ENCODE measurements at regions not wholly inside any gene's neighbourhood (a gene's known extent, or its start where the extent isn't known, plus 50 kb on each side); places are given as distances from the start of the nearest gene placed in this dataset.

- H3K27ac ChIP-seq: no peak overlapping the region
- ATAC-seq (no peak), DNase-seq (no peak)
- H3K4me1 ChIP-seq: no peaks in the 10 kb centered on the region
- intact Hi-C loops (cut with DNase I): no loop called here
- H3K27me3 ChIP-seq: no peaks in the 10 kb centered on the region
- TF ChIP-seq CTCF (IDR thresholded peaks at IDR 0.05): no peak
- no peak overlapping the region for H3K4me3 ChIP-seq
- no peaks in the 10 kb centered on the region for H3K36me3 ChIP-seq
- H3K9me3 ChIP-seq: peaks cover 0 to 19% of the 10 kb centered on the region in 2 donors
Measured at GRCh38 chr10:23725548-23725947, 286.7 kb downstream of the OTUD1 start.

GRCh38 chr10:23742368-23742767 is 303.5 kb downstream of the OTUD1 start:
- TF ChIP-seq CTCF (IDR thresholded peaks at IDR 0.05): no peak
- DNase-seq (no peak), ATAC-seq (no peak)
- no peaks in the 10 kb centered on the region for H3K36me3 ChIP-seq
- intact Hi-C loops (cut with DNase I): no loop called here
- no peak overlapping the region for H3K4me3 ChIP-seq
- H3K4me1 ChIP-seq: no peaks in the 10 kb centered on the region
- H3K27ac ChIP-seq: no peak overlapping the region
- H3K9me3 ChIP-seq: no peaks in the 10 kb centered on the region
- H3K27me3 ChIP-seq: no peaks in the 10 kb centered on the region

GRCh38 chr10:23742807-23743206 is 303.9 kb downstream of the OTUD1 start:
- ATAC-seq (peak; percentile 30), DNase-seq (peak in 2 of 4 donors; percentile 20 to 63)
- TF ChIP-seq CTCF (IDR thresholded peaks at IDR 0.05): no peak
- Histone ChIP-seq H3K27ac (no peak overlapping the region), H3K36me3 (no peaks in the 10 kb centered on the region), H3K9me3 (no peaks in the 10 kb centered on the region), H3K4me1 (no peaks in the 10 kb centered on the region), H3K4me3 (no peak overlapping the region), H3K27me3 (no peaks in the 10 kb centered on the region)
- intact Hi-C loops (cut with DNase I): no loop called here

- no peaks in the 10 kb centered on the region for H3K36me3 ChIP-seq
- no peaks in the 10 kb centered on the region for H3K9me3 ChIP-seq
- no peak for TF ChIP-seq CTCF (IDR thresholded peaks at IDR 0.05)
- H3K4me1 ChIP-seq: no peaks in the 10 kb centered on the region
- no peak overlapping the region for H3K4me3 ChIP-seq
- DNase-seq (no peak), ATAC-seq (no peak)
- no peaks in the 10 kb centered on the region for H3K27me3 ChIP-seq
- intact Hi-C loops (cut with DNase I): no loop called here
- H3K27ac ChIP-seq: no peak overlapping the region
Measured at GRCh38 chr10:23754179-23754578, 315.3 kb downstream of the OTUD1 start.

GRCh38 chr10:23754941-23755340 is 316.1 kb downstream of the OTUD1 start:
- Histone ChIP-seq H3K36me3 (no peaks in the 10 kb centered on the region), H3K27me3 (no peaks in the 10 kb centered on the region), H3K27ac (no peak overlapping the region), H3K4me3 (no peak overlapping the region), H3K4me1 (no peaks in the 10 kb centered on the region), H3K9me3 (no peaks in the 10 kb centered on the region)
- ATAC-seq (no peak), DNase-seq (no peak)
- no peak for TF ChIP-seq CTCF (IDR thresholded peaks at IDR 0.05)
- intact Hi-C loops (cut with DNase I): no loop called here
